Breast epithelium (tissue), 4 donors: ENCODE measurements at regions not wholly inside any gene's neighbourhood (a gene's known extent, or its start where the extent isn't known, plus 50 kb on each side); places are given as distances from the start of the nearest gene placed in this dataset.

Source experiments
- DNase-seq, 2 donors: peaks; one replicate each; pipeline ENCODE4 v3.0.0-alpha.2; 2019; ENCODE audit warnings: low spot score in 2 of 2
- H3K27ac ChIP-seq, 2 donors: fragments of 200-600 bp; sonication (generic) in 1 of 2; one replicate each; pipeline ENCODE4 v1.5.1; 2016 to 2019; ENCODE audit warnings: mild to moderate bottlenecking in 1 of 2
- H3K27me3 ChIP-seq, 2 donors: fragments of 200-600 bp; sonication (generic) in 1 of 2; one replicate each; pipeline versions ENCODE4 v1.5.1 to v1.6.0; 2017 to 2019; ENCODE audit warnings: control low read depth in 1 of 2, mild to moderate bottlenecking in 1 of 2
- H3K36me3 ChIP-seq: fragments of 200-600 bp; one replicate; pipeline ENCODE4 v1.5.1; 2019
- H3K4me1 ChIP-seq, 2 donors: fragments of 200-600 bp; sonication (generic); one replicate each; pipeline ENCODE4 v1.5.1; 2016 to 2019; ENCODE audit warnings: control low read depth in 1 of 2
- H3K4me3 ChIP-seq, 3 donors: fragments of 200-600 bp; sonication (generic); 1 replicate in 2 of 3; 2 replicates in 1 of 3; pipeline ENCODE4 v1.5.1; 2016 to 2019; ENCODE audit warnings: mild to moderate bottlenecking in 3 of 3, moderate library complexity in 2 of 3
- H3K9me3 ChIP-seq, 2 donors: fragments of 200-600 bp; sonication (generic) in 1 of 2; one replicate each; pipeline ENCODE4 v1.5.1; 2016 to 2019; ENCODE audit warnings: control low read depth in 1 of 2
- CTCF ChIP-seq, 3 donors: fragments of 450-650 bp; IDR thresholded peaks; one replicate each; pipeline ENCODE4 v1.5.1; 2016 to 2017; ENCODE audit warnings: antibody characterized with exemption in 3 of 3, mild to moderate bottlenecking in 3 of 3, moderate library complexity in 3 of 3
- POLR2A ChIP-seq: fragments of 450-650 bp; IDR thresholded peaks from one replicate; pipeline ENCODE4 v1.6.1; 2016; ENCODE audit warnings: antibody characterized with exemption, mild to moderate bottlenecking, moderate library complexity
- POLR2AphosphoS5 ChIP-seq, 3 donors: sonication (generic); formaldehyde crosslinking; IDR thresholded peaks; one replicate each; pipeline ENCODE4 v1.6.1; 2017; ENCODE audit warnings: antibody characterized with exemption in 3 of 3
- intact Hi-C: fragments of 100-400 bp; cut with DNase I; formaldehyde crosslinking; loops from one replicate; pipeline ENCODE4 v1.15.1; 2023; ENCODE audit warnings: low total_unique reads

DNA sequence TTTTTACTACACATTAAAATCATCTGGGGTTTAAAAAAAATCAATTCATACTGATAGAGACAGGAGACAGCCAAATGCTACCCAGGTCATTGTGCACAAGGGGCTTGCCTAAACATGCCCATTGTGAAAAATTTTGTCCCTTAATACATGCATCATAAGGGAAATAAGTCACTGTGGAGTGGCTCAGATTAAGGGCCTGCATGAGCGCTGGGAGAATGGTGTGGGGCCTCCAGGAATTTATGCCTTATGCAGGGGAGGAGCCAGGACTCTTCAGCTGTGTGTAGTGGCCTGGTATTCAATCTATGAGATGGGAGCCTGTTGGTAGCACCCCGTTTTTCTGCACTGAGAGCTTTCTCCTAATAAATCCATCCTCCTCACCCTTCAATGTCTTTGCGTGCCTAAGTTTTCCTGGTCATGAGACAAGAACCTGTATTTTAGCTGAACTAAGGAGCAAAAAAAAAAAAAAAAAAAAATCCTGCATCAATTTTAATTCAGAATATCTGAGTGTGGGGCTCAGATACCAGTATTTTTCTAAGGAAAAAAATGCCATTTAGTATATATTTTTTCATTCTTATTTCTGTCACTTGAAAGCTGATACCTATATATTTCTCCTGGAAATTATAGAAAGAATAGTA is 997.6 kb upstream of the ATXN8OS start:
- intact Hi-C loops = no loop called here
- TF ChIP-seq CTCF (IDR thresholded peaks at IDR 0.05) = no peak
- no peak for TF ChIP-seq POLR2A
- TF ChIP-seq POLR2AphosphoS5 (IDR thresholded peaks at IDR 0.05) = no peak
- Histone ChIP-seq H3K4me1 (no peaks in the 10 kb centered on the region), H3K4me3 (no peak overlapping the region), H3K9me3 (peaks cover 6% of the 10 kb centered on the region in 2 donors), H3K27ac (no peak overlapping the region), H3K36me3 (no peaks in the 10 kb centered on the region), H3K27me3 (no peaks in the 10 kb centered on the region)
- no peak for DNase-seq

GRCh38 chr13:69108486-69108885 is 999.1 kb upstream of the ATXN8OS start:
- Histone ChIP-seq H3K36me3 (no peaks in the 10 kb centered on the region), H3K4me1 (no peaks in the 10 kb centered on the region), H3K27ac (no peak overlapping the region), H3K9me3 (peaks cover 6% of the 10 kb centered on the region in 2 donors), H3K27me3 (no peaks in the 10 kb centered on the region), H3K4me3 (no peak overlapping the region)
- DNase-seq = no peak
- TF ChIP-seq POLR2A (no peak), POLR2AphosphoS5 (IDR thresholded peaks at IDR 0.05) (no peak)
- intact Hi-C loops = no loop called here

- intact Hi-C loops = no loop called here
- no peaks in the 10 kb centered on the region for H3K36me3 ChIP-seq
Observed at GRCh38 chr13:69107436-69107835, 1000.2 kb upstream of the ATXN8OS start.

DNA sequence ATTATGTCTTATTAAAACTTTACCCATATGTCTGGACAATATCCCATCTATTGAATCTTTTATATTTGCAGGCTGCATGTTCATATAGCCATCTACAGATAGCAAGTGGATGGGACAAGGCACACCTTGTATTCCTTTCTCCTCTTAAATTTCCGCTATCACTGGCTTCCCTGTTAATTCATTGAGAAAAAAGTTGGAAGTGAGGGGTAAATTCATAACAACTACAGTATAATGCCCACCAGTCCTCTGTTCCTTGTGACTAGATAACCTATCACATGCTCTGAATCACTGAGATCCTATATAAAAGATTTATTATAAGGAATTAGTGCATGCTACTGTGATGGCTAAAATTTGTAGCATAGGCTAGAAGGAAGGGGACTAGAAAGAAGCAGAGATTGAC is 1005.8 kb upstream of the ATXN8OS start:
- intact Hi-C loops = no loop called here

More at GRCh38 chr13:69107436-69107835, 1000.2 kb upstream of the ATXN8OS start:
- H3K4me3 ChIP-seq = no peak overlapping the region
- H3K4me1 ChIP-seq = no peaks in the 10 kb centered on the region
- H3K27ac ChIP-seq = no peak overlapping the region
- DNase-seq = no peak
- peaks cover 6% of the 10 kb centered on the region in 2 donors for H3K9me3 ChIP-seq
- TF ChIP-seq CTCF (IDR thresholded peaks at IDR 0.05) = no peak
- TF ChIP-seq POLR2A = no peak
- no peak for TF ChIP-seq POLR2AphosphoS5 (IDR thresholded peaks at IDR 0.05)
- H3K27me3 ChIP-seq = no peaks in the 10 kb centered on the region

GRCh38 chr13:69094485-69094884 is 1013.1 kb upstream of the ATXN8OS start:
- no peaks in the 10 kb centered on the region for H3K27me3 ChIP-seq
- no peak for DNase-seq
- no peak overlapping the region for H3K27ac ChIP-seq
- intact Hi-C loops = no loop called here
- no peak overlapping the region for H3K4me3 ChIP-seq
- H3K36me3 ChIP-seq = peaks cover 3% of the 10 kb centered on the region
- no peaks in the 10 kb centered on the region for H3K9me3 ChIP-seq
- no peak for TF ChIP-seq POLR2AphosphoS5 (IDR thresholded peaks at IDR 0.05)
- H3K4me1 ChIP-seq = no peaks in the 10 kb centered on the region

More for the DNA sequence above, 1005.8 kb upstream of the ATXN8OS start:
- peaks cover 0 to under 1% of the 10 kb centered on the region in 2 donors for H3K9me3 ChIP-seq
- H3K27ac ChIP-seq = no peak overlapping the region
- no peak for DNase-seq
- no peaks in the 10 kb centered on the region for H3K27me3 ChIP-seq
- H3K36me3 ChIP-seq = peaks cover 3% of the 10 kb centered on the region
- H3K4me3 ChIP-seq = no peak overlapping the region
- TF ChIP-seq POLR2A (no peak), POLR2AphosphoS5 (IDR thresholded peaks at IDR 0.05) (no peak), CTCF (IDR thresholded peaks at IDR 0.05) (no peak)
- H3K4me1 ChIP-seq = no peaks in the 10 kb centered on the region

- no peaks in the 10 kb centered on the region for H3K36me3 ChIP-seq
- TF ChIP-seq POLR2AphosphoS5 (IDR thresholded peaks at IDR 0.05) (no peak), CTCF (IDR thresholded peaks at IDR 0.05) (no peak)
- no peak for DNase-seq
- H3K4me3 ChIP-seq = no peak overlapping the region
- H3K27ac ChIP-seq = no peak overlapping the region
- H3K9me3 ChIP-seq = no peaks in the 10 kb centered on the region
- H3K4me1 ChIP-seq = no peaks in the 10 kb centered on the region
- intact Hi-C loops = no loop called here
- no peaks in the 10 kb centered on the region for H3K27me3 ChIP-seq
Observed at GRCh38 chr13:69092615-69093322, 1014.9 kb upstream of the ATXN8OS start.
